ENCODE measurements at regions not wholly inside any gene's neighbourhood (a gene's known extent, or its start where the extent isn't known, plus 50 kb on each side); places are given as distances from the start of the nearest gene placed in this dataset.

DNA sequence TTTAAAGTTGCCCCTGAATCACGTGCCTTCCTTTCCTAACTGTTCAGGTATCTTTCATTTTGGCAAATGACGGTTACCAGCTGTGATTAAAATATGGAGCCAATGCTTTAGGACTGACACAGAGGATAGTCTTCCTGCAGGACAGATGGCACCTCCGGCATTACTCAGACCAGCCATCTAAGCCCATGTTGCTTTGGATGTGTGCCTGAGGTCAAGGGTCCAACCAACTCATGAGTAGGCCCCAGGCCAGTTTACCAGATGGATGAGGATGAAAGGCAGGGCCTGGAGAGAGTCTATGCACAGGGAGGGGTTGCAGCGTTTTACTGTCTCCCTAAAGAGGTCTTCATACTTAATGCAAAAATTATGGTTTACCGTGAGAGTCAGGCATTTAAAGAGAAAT is 174.0 kb upstream of the GATB start:
- H2BK120ac ChIP-seq (ENCODE audit: low read depth, low read length, poor library complexity, severe bottlenecking), result no peak overlapping the region
- H3K23me2 ChIP-seq (ENCODE audit: insufficient read length, low read depth, low read length, poor library complexity, severe bottlenecking), result no peaks in the 10 kb centered on the region
- H4K8ac ChIP-seq (replicated peaks; ENCODE audit: insufficient read length, low read depth, low read length), result no peak overlapping the region
- WGBS (ENCODE audit: extremely low coverage, insufficient read length, low lambda C conversion rate), result no CpG with 5 or more reads among the region's 5 CpGs
- no peak overlapping the region for H4K5ac ChIP-seq (ENCODE audit: insufficient read length, low read depth, low read length)
- Mint-ChIP-seq H3K27me3 (ENCODE audit: low read depth) (no peaks in the 10 kb centered on the region; the same call in 1 of the 2 replicates), H3K27ac (no peak overlapping the region), H3K9me3 (no peaks in the 10 kb centered on the region), H3K4me1 (peaks cover 4 to 9% of the 10 kb centered on the region in 2 experiments; a peak in 2 of 4 replicates), H3K4me3 (no peak overlapping the region), H3K36me3 (ENCODE audit: insufficient read depth in 1 of 3, low read depth in 3 of 3) (peaks cover 0 to 5% (median 2%) of the 10 kb centered on the region in 3 experiments; a peak in 2 of 7 replicates)
- no peaks in the 10 kb centered on the region for H3K79me2 ChIP-seq (ENCODE audit: insufficient read depth, low read length)
- H3K4ac ChIP-seq (ENCODE audit: low read depth, low read length), result no peak overlapping the region
- no peaks in the 10 kb centered on the region for H3K27me3 ChIP-seq (ENCODE audit: insufficient read depth, low read length)
- H3K27ac ChIP-seq (ENCODE audit: insufficient read length, low read depth, low read length), result no peak overlapping the region
- H3K18ac ChIP-seq (ENCODE audit: insufficient read length, low read depth, low read length), result no peak overlapping the region
- H3K79me1 ChIP-seq (ENCODE audit: insufficient read depth, low read depth, low read length, poor library complexity, severe bottlenecking), result no peaks in the 10 kb centered on the region
- H2BK5ac ChIP-seq (ENCODE audit: insufficient read length, low read length), result no peak overlapping the region
- TF ChIP-seq, protein P1, sequence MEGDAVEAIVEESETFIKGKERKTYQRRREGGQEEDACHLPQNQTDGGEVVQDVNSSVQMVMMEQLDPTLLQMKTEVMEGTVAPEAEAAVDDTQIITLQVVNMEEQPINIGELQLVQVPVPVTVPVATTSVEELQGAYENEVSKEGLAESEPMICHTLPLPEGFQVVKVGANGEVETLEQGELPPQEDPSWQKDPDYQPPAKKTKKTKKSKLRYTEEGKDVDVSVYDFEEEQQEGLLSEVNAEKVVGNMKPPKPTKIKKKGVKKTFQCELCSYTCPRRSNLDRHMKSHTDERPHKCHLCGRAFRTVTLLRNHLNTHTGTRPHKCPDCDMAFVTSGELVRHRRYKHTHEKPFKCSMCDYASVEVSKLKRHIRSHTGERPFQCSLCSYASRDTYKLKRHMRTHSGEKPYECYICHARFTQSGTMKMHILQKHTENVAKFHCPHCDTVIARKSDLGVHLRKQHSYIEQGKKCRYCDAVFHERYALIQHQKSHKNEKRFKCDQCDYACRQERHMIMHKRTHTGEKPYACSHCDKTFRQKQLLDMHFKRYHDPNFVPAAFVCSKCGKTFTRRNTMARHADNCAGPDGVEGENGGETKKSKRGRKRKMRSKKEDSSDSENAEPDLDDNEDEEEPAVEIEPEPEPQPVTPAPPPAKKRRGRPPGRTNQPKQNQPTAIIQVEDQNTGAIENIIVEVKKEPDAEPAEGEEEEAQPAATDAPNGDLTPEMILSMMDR (conservative IDR thresholded peaks at IDR 0.05), result no peak
- H3K4me2 ChIP-seq (ENCODE audit: insufficient read depth, insufficient read length, low read length), result no peak overlapping the region
- no peak overlapping the region for H3T11ph ChIP-seq (ENCODE audit: low read length)
- H3K9me3 ChIP-seq (ENCODE audit: control insufficient read depth, low read depth, low read length), result no peaks in the 10 kb centered on the region
- H4K91ac ChIP-seq (ENCODE audit: insufficient read length, low read depth, low read length), result no peak overlapping the region
- H2AFZ ChIP-seq (ENCODE audit: low read length), result no peak overlapping the region
- H3K56ac ChIP-seq (ENCODE audit: insufficient read length, low read depth, low read length), result no peak overlapping the region
- no peak overlapping the region for H3K14ac ChIP-seq (ENCODE audit: insufficient read depth, low read length)
- no peak overlapping the region for H2BK15ac ChIP-seq (ENCODE audit: low read depth, low read length)
- no peak for DNase-seq
- no peak overlapping the region for H2BK12ac ChIP-seq (ENCODE audit: insufficient read length, low read depth, low read length)
- no peaks in the 10 kb centered on the region for H4K20me1 ChIP-seq (ENCODE audit: control insufficient read depth, insufficient read depth, insufficient read length)
- no peak overlapping the region for H3K23ac ChIP-seq (ENCODE audit: insufficient read length, low read depth, low read length)
- no peaks in the 10 kb centered on the region for H3K4me1 ChIP-seq (ENCODE audit: insufficient read depth, low read length)
- no peak overlapping the region for H3K9ac ChIP-seq (ENCODE audit: extremely low read depth, insufficient read length, low read length)
- no peak overlapping the region for H2BK20ac ChIP-seq (ENCODE audit: low read depth, low read length, poor library complexity, severe bottlenecking)
- H2AK5ac ChIP-seq (ENCODE audit: insufficient read length, low read length), result no peak overlapping the region
